ENCODE measurements at regions not wholly inside any gene's neighbourhood (a gene's known extent, or its start where the extent isn't known, plus 50 kb on each side); places are given as distances from the start of the nearest gene placed in this dataset.

- no peak overlapping the region for H3K27ac ChIP-seq (ENCODE audit: low read depth in 1 of 2, low read length in 2 of 2)
- no peak overlapping the region for H3K4me3 ChIP-seq (ENCODE audit: low read length)
- no peak for DNase-seq
- intact Hi-C loops (cut with DNase I, micrococcal nuclease) = no loop called here
- ATAC-seq (ENCODE audit: poor library complexity) = no peak
- no peaks in the 10 kb centered on the region for H3K27me3 Mint-ChIP-seq
- POLR2A ChIA-PET = no interaction called here
- CTCF ChIA-PET = no interaction called here
- no peaks in the 10 kb centered on the region for H3K4me1 Mint-ChIP-seq (ENCODE audit: low read depth)
- no peaks in the 10 kb centered on the region for H3K36me3 ChIP-seq (ENCODE audit: insufficient read depth, low read length)
- no peaks in the 10 kb centered on the region for H3K36me3 Mint-ChIP-seq (ENCODE audit: low read depth)
- peaks cover 0 to 4% of the 10 kb centered on the region in 2 experiments for H3K9me3 ChIP-seq (ENCODE audit: control insufficient read depth in 1 of 2, insufficient read depth in 1 of 2, low read length in 2 of 2)
- H3K9me3 Mint-ChIP-seq = peaks cover 12% of the 10 kb centered on the region
- H3K4me3 Mint-ChIP-seq = no peak overlapping the region
- TF ChIP-seq CTCF (IDR thresholded peaks at IDR 0.05) = no peak
- no peaks in the 10 kb centered on the region for H3K4me1 ChIP-seq (ENCODE audit: insufficient read depth, low read length)
- no peak overlapping the region for H3K27ac Mint-ChIP-seq
- H3K27me3 ChIP-seq (ENCODE audit: control insufficient read depth in 1 of 2, insufficient read depth in 2 of 2, low read length in 2 of 2) = no peaks in the 10 kb centered on the region
Observed at GRCh38 chr7:125390981-125391380, 461.4 kb upstream of the POT1 start.

GRCh38 chr7:125386211-125386610 is 456.6 kb upstream of the POT1 start:
- Histone ChIP-seq H3K4me1 (ENCODE audit: insufficient read depth, low read length) (no peaks in the 10 kb centered on the region), H3K36me3 (ENCODE audit: insufficient read depth, low read length) (no peaks in the 10 kb centered on the region), H3K9me3 (ENCODE audit: control insufficient read depth in 1 of 2, insufficient read depth in 1 of 2, low read length in 2 of 2) (peaks cover 0 to 6% of the 10 kb centered on the region in 2 experiments), H3K27ac (ENCODE audit: low read depth in 1 of 2, low read length in 2 of 2) (no peak overlapping the region), H3K4me3 (ENCODE audit: low read length) (no peak overlapping the region), H3K27me3 (ENCODE audit: control insufficient read depth in 1 of 2, insufficient read depth in 2 of 2, low read length in 2 of 2) (no peaks in the 10 kb centered on the region)
- ATAC-seq (ENCODE audit: poor library complexity) (no peak), DNase-seq (no peak)
- Mint-ChIP-seq H3K27me3 (no peaks in the 10 kb centered on the region), H3K9me3 (peaks cover 10% of the 10 kb centered on the region), H3K4me1 (ENCODE audit: low read depth) (no peaks in the 10 kb centered on the region), H3K27ac (no peak overlapping the region), H3K4me3 (no peak overlapping the region), H3K36me3 (ENCODE audit: low read depth) (no peaks in the 10 kb centered on the region)
- no peak for TF ChIP-seq CTCF (IDR thresholded peaks at IDR 0.05)
- intact Hi-C loops (cut with DNase I, micrococcal nuclease) = no loop called here
- CTCF ChIA-PET = no interaction called here
- POLR2A ChIA-PET = no interaction called here

GRCh38 chr7:125383324-125383723 is 453.7 kb upstream of the POT1 start:
- Mint-ChIP-seq H3K27me3 (no peaks in the 10 kb centered on the region), H3K36me3 (ENCODE audit: low read depth) (no peaks in the 10 kb centered on the region), H3K4me1 (ENCODE audit: low read depth) (no peaks in the 10 kb centered on the region), H3K9me3 (peaks cover 4% of the 10 kb centered on the region), H3K4me3 (no peak overlapping the region), H3K27ac (no peak overlapping the region)
- intact Hi-C loops (cut with DNase I, micrococcal nuclease) = no loop called here
- peaks cover 0 to 6% of the 10 kb centered on the region in 2 experiments for H3K9me3 ChIP-seq (ENCODE audit: control insufficient read depth in 1 of 2, insufficient read depth in 1 of 2, low read length in 2 of 2)
- CTCF ChIA-PET = no interaction called here
- POLR2A ChIA-PET = no interaction called here
- H3K4me3 ChIP-seq (ENCODE audit: low read length) = no peak overlapping the region
- no peaks in the 10 kb centered on the region for H3K4me1 ChIP-seq (ENCODE audit: insufficient read depth, low read length)
- H3K27me3 ChIP-seq (ENCODE audit: control insufficient read depth in 1 of 2, insufficient read depth in 2 of 2, low read length in 2 of 2) = no peaks in the 10 kb centered on the region
- TF ChIP-seq CTCF (IDR thresholded peaks at IDR 0.05) = no peak
- DNase-seq (no peak), ATAC-seq (ENCODE audit: poor library complexity) (no peak)
- H3K36me3 ChIP-seq (ENCODE audit: insufficient read depth, low read length) = no peaks in the 10 kb centered on the region
- no peak overlapping the region for H3K27ac ChIP-seq (ENCODE audit: low read depth in 1 of 2, low read length in 2 of 2)

Data from CD4-positive, alpha-beta T cell (primary cell).